ENCODE measurements at regions not wholly inside any gene's neighbourhood (a gene's known extent, or its start where the extent isn't known, plus 50 kb on each side); places are given as distances from the start of the nearest gene placed in this dataset.

GRCh38 chr13:42389041-42389440, 117.1 kb downstream of the AKAP11 start:
- Histone ChIP-seq H3K9me1 (ENCODE audit: control insufficient read depth, extremely low read depth, insufficient read depth, low read length) (no peaks in the 10 kb centered on the region), H3K9ac (ENCODE audit: control insufficient read depth, extremely low read depth, insufficient read depth, low read length) (no peak overlapping the region), H3K4me2 (ENCODE audit: control insufficient read depth, extremely low read depth, insufficient read depth, low read depth, low read length) (no peak overlapping the region), H3K36me3 (ENCODE audit: control insufficient read depth in 2 of 2, extremely low read depth in 1 of 2, insufficient read depth in 2 of 2, low read length in 2 of 2) (no peaks in the 10 kb centered on the region), H3K4me1 (ENCODE audit: control insufficient read depth, extremely low read depth, insufficient read depth, low read length) (no peaks in the 10 kb centered on the region), H3K79me2 (ENCODE audit: control insufficient read depth, insufficient read depth, low read length) (no peaks in the 10 kb centered on the region), H4K20me1 (ENCODE audit: control insufficient read depth, extremely low read depth, insufficient read depth, low read length) (no peaks in the 10 kb centered on the region), H3K27ac (ENCODE audit: control insufficient read depth, insufficient read depth, low read length) (no peak overlapping the region), H2AFZ (ENCODE audit: control insufficient read depth, low read length) (no peak overlapping the region), H3K4me3 (ENCODE audit: control insufficient read depth in 2 of 3, extremely low read depth in 1 of 3, insufficient read depth in 2 of 3, low read depth in 1 of 3, low read length in 3 of 3) (no peak overlapping the region), H3K9me3 (ENCODE audit: control insufficient read depth, low read depth, low read length) (no peaks in the 10 kb centered on the region), H3K27me3 (ENCODE audit: control insufficient read depth, extremely low read depth, insufficient read depth, low read length) (peaks cover 6% of the 10 kb centered on the region)
- TF ChIP-seq EZH2 (IDR thresholded peaks at IDR 0.05; ENCODE audit: low read length) (no peak), CTCF (optimal IDR thresholded peaks at IDR 0.05 in 1 of 3, IDR thresholded peaks at IDR 0.05 in 1 of 3, conservative IDR thresholded peaks at IDR 0.05 in 1 of 3; ENCODE audit: extremely low read depth in 1 of 3, insufficient read depth in 2 of 3, low read length in 3 of 3) (no peak)
- no peak for FAIRE-seq
- dilution Hi-C loops (cut with MboI; ENCODE audit: extremely low pct_ligation_motif_present, low sequenced_read_pairs), result no loop called here
- DNase-seq (ENCODE audit: low read depth, low spot score), result no peak

- FAIRE-seq, result no peak
- H3K36me3 ChIP-seq (ENCODE audit: control insufficient read depth in 2 of 2, extremely low read depth in 1 of 2, insufficient read depth in 2 of 2, low read length in 2 of 2), result no peaks in the 10 kb centered on the region
Observed at GRCh38 chr13:42392180-42392579, 120.2 kb downstream of the AKAP11 start.

More at GRCh38 chr13:42392180-42392579, 120.2 kb downstream of the AKAP11 start:
- no peaks in the 10 kb centered on the region for H3K4me1 ChIP-seq (ENCODE audit: control insufficient read depth, extremely low read depth, insufficient read depth, low read length)
- no peaks in the 10 kb centered on the region for H3K9me3 ChIP-seq (ENCODE audit: control insufficient read depth, low read depth, low read length)
- DNase-seq (ENCODE audit: low read depth, low spot score), result no peak
- H3K9ac ChIP-seq (ENCODE audit: control insufficient read depth, extremely low read depth, insufficient read depth, low read length), result no peak overlapping the region
- no peak overlapping the region for H3K27ac ChIP-seq (ENCODE audit: control insufficient read depth, insufficient read depth, low read length)
- H3K79me2 ChIP-seq (ENCODE audit: control insufficient read depth, insufficient read depth, low read length), result no peaks in the 10 kb centered on the region
- dilution Hi-C loops (cut with MboI; ENCODE audit: extremely low pct_ligation_motif_present, low sequenced_read_pairs), result no loop called here
- no peaks in the 10 kb centered on the region for H3K9me1 ChIP-seq (ENCODE audit: control insufficient read depth, extremely low read depth, insufficient read depth, low read length)
- H3K4me2 ChIP-seq (ENCODE audit: control insufficient read depth, extremely low read depth, insufficient read depth, low read depth, low read length), result no peak overlapping the region
- H2AFZ ChIP-seq (ENCODE audit: control insufficient read depth, low read length), result no peak overlapping the region
- H4K20me1 ChIP-seq (ENCODE audit: control insufficient read depth, extremely low read depth, insufficient read depth, low read length), result no peaks in the 10 kb centered on the region
- peaks cover 6% of the 10 kb centered on the region for H3K27me3 ChIP-seq (ENCODE audit: control insufficient read depth, extremely low read depth, insufficient read depth, low read length)
- H3K4me3 ChIP-seq (ENCODE audit: control insufficient read depth in 2 of 3, extremely low read depth in 1 of 3, insufficient read depth in 2 of 3, low read depth in 1 of 3, low read length in 3 of 3), result no peak overlapping the region
- TF ChIP-seq EZH2 (IDR thresholded peaks at IDR 0.05; ENCODE audit: low read length) (no peak), CTCF (optimal IDR thresholded peaks at IDR 0.05 in 1 of 3, IDR thresholded peaks at IDR 0.05 in 1 of 3, conservative IDR thresholded peaks at IDR 0.05 in 1 of 3; ENCODE audit: extremely low read depth in 1 of 3, insufficient read depth in 2 of 3, low read length in 3 of 3) (no peak)

Data from keratinocyte (primary cell).